ENCODE measurements at regions not wholly inside any gene's neighbourhood (a gene's known extent, or its start where the extent isn't known, plus 50 kb on each side); places are given as distances from the start of the nearest gene placed in this dataset.

DNA sequence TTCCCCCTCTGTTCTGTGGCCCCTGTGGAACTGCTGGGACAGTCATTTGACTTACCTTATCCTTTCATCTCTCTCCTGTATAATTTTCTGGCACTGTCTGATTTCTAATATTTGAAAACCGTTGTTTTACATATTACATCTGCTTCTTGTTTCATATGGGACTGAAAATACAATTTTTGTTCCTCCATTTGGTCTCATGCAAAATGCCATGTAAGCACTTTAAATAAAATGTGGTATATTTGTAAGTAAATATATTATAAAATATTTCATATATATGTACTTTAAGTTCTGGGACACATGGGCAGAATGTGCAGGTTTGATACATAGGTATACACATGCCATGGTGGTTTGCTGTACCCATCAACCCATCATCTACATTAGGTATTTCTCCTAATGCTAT lies 93.9 kb upstream of the PLPPR5 start:
- intact Hi-C loops (cut with micrococcal nuclease; ENCODE audit: unreplicated experiment), result no loop called here
- Mint-ChIP-seq H3K4me1 (ENCODE audit: low read depth, unreplicated experiment) (no peaks in the 10 kb centered on the region), H3K4me3 (ENCODE audit: unreplicated experiment) (no peak overlapping the region), H3K36me3 (ENCODE audit: insufficient read depth, unreplicated experiment) (no peaks in the 10 kb centered on the region), H3K9me3 (ENCODE audit: unreplicated experiment) (no peaks in the 10 kb centered on the region), H3K27ac (ENCODE audit: unreplicated experiment) (no peak overlapping the region), H3K27me3 (ENCODE audit: insufficient read depth, unreplicated experiment) (no peaks in the 10 kb centered on the region)
- Histone ChIP-seq H3K27me3 (replicated peaks; ENCODE audit: control insufficient read depth, insufficient read depth, low read length) (no peaks in the 10 kb centered on the region), H3K36me3 (ENCODE audit: control insufficient read depth, insufficient read depth, low read length) (no peaks in the 10 kb centered on the region), H3K4me1 (no peaks in the 10 kb centered on the region), H3K9me3 (no peaks in the 10 kb centered on the region), H3K4me3 (ENCODE audit: low read depth, low read length) (no peak overlapping the region)
- no TSS peak for BruUV-seq (replicated peaks)
- DNase-seq, result no peak
- ChIA-PET POLR2A (no interaction called here), CTCF (no interaction called here)
- TF ChIP-seq, protein P1, sequence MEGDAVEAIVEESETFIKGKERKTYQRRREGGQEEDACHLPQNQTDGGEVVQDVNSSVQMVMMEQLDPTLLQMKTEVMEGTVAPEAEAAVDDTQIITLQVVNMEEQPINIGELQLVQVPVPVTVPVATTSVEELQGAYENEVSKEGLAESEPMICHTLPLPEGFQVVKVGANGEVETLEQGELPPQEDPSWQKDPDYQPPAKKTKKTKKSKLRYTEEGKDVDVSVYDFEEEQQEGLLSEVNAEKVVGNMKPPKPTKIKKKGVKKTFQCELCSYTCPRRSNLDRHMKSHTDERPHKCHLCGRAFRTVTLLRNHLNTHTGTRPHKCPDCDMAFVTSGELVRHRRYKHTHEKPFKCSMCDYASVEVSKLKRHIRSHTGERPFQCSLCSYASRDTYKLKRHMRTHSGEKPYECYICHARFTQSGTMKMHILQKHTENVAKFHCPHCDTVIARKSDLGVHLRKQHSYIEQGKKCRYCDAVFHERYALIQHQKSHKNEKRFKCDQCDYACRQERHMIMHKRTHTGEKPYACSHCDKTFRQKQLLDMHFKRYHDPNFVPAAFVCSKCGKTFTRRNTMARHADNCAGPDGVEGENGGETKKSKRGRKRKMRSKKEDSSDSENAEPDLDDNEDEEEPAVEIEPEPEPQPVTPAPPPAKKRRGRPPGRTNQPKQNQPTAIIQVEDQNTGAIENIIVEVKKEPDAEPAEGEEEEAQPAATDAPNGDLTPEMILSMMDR (IDR thresholded peaks at IDR 0.05; ENCODE audit: insufficient read depth in 1 of 2, low read depth in 1 of 2, low read length in 1 of 2, severe bottlenecking in 1 of 2, unreplicated experiment in 1 of 2), result no peak

DNA sequence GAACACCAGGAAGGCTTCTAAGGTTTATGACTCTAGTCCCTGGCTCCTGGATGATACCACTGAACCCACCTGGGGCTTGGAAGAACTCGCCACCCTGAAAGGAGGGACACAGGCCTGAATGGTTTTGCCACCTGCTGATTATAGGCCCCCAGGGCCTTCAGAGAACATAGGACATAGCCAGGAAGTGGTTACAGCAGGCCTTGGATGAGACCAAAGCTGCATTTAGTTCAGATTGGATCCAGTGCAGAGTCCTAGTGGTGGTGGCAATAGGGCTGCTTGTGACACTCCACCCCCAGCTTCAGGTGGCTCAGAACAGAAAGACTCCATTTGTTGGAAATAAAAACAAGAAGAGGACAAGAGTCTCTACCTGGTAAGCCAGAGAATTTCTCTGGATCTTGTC lies 101.6 kb upstream of the PLPPR5 start:
- no peak for DNase-seq
- Histone ChIP-seq H3K27me3 (replicated peaks; ENCODE audit: control insufficient read depth, insufficient read depth, low read length) (no peaks in the 10 kb centered on the region), H3K4me3 (ENCODE audit: low read depth, low read length) (no peak overlapping the region), H3K9me3 (no peaks in the 10 kb centered on the region), H3K36me3 (ENCODE audit: control insufficient read depth, insufficient read depth, low read length) (no peaks in the 10 kb centered on the region), H3K4me1 (no peaks in the 10 kb centered on the region)
- TF ChIP-seq, protein P1 (IDR thresholded peaks at IDR 0.05; ENCODE audit: insufficient read depth in 1 of 2, low read depth in 1 of 2, low read length in 1 of 2, severe bottlenecking in 1 of 2, unreplicated experiment in 1 of 2), result no peak
- ChIA-PET CTCF (no interaction called here), POLR2A (no interaction called here)
- H3K4me1 Mint-ChIP-seq (ENCODE audit: low read depth, unreplicated experiment), result peaks cover 6% of the 10 kb centered on the region
- no peak overlapping the region for H3K4me3 Mint-ChIP-seq (ENCODE audit: unreplicated experiment)
- no peak overlapping the region for H3K27ac Mint-ChIP-seq (ENCODE audit: unreplicated experiment)
- no peaks in the 10 kb centered on the region for H3K27me3 Mint-ChIP-seq (ENCODE audit: insufficient read depth, unreplicated experiment)
- no TSS peak for BruUV-seq (replicated peaks)
- no peaks in the 10 kb centered on the region for H3K36me3 Mint-ChIP-seq (ENCODE audit: insufficient read depth, unreplicated experiment)
- intact Hi-C loops (cut with micrococcal nuclease; ENCODE audit: unreplicated experiment), result no loop called here
- H3K9me3 Mint-ChIP-seq (ENCODE audit: unreplicated experiment), result no peaks in the 10 kb centered on the region

GRCh38 chr1:99107680-99108079 lies 103.0 kb upstream of the PLPPR5 start:
- intact Hi-C loops (cut with micrococcal nuclease; ENCODE audit: unreplicated experiment), result no loop called here
- Mint-ChIP-seq H3K36me3 (ENCODE audit: insufficient read depth, unreplicated experiment) (no peaks in the 10 kb centered on the region), H3K4me1 (ENCODE audit: low read depth, unreplicated experiment) (peaks cover 6% of the 10 kb centered on the region), H3K27ac (ENCODE audit: unreplicated experiment) (no peak overlapping the region), H3K27me3 (ENCODE audit: insufficient read depth, unreplicated experiment) (no peaks in the 10 kb centered on the region), H3K9me3 (ENCODE audit: unreplicated experiment) (no peaks in the 10 kb centered on the region), H3K4me3 (ENCODE audit: unreplicated experiment) (no peak overlapping the region)
- TF ChIP-seq, protein P1 (IDR thresholded peaks at IDR 0.05; ENCODE audit: insufficient read depth in 1 of 2, low read depth in 1 of 2, low read length in 1 of 2, severe bottlenecking in 1 of 2, unreplicated experiment in 1 of 2), result no peak
- H3K4me1 ChIP-seq, result no peaks in the 10 kb centered on the region
- CTCF ChIA-PET, result no interaction called here
- no peak overlapping the region for H3K4me3 ChIP-seq (ENCODE audit: low read depth, low read length)
- no TSS peak for BruUV-seq (replicated peaks)
- DNase-seq, result no peak
- no peaks in the 10 kb centered on the region for H3K36me3 ChIP-seq (ENCODE audit: control insufficient read depth, insufficient read depth, low read length)
- no peaks in the 10 kb centered on the region for H3K27me3 ChIP-seq (replicated peaks; ENCODE audit: control insufficient read depth, insufficient read depth, low read length)
- POLR2A ChIA-PET, result no interaction called here
- no peaks in the 10 kb centered on the region for H3K9me3 ChIP-seq

Measured in Caco-2 (cell line).